Activated T-cell treated with anti-CD3 and anti-CD28 coated beads, Interleukin-2, amount 50 U/mL, for 24 hours (primary cell): ENCODE measurements at regions not wholly inside any gene's neighbourhood (a gene's known extent, or its start where the extent isn't known, plus 50 kb on each side); places are given as distances from the start of the nearest gene placed in this dataset.

ENCODE experiments used
- DNase-seq: peaks from one replicate; pipeline ENCODE4 v3.0.0-alpha.2; 2020
- H3K27ac Mint-ChIP-seq: 2 replicates; pipeline ENCODE4 v1.8.0; 2020; ENCODE audit warnings: mild to moderate bottlenecking, mixed read lengths
- H3K27me3 Mint-ChIP-seq: 2 replicates; pipeline ENCODE4 v1.8.0; 2020; ENCODE audit warnings: mixed read lengths
- H3K36me3 Mint-ChIP-seq: 2 replicates; pipeline ENCODE4 v1.8.0; 2020; ENCODE audit warnings: low read depth, mixed read lengths
- H3K4me1 Mint-ChIP-seq: 2 replicates; pipeline ENCODE4 v1.8.0; 2020; ENCODE audit warnings: low read depth, mixed read lengths
- H3K4me3 Mint-ChIP-seq: 2 replicates; pipeline ENCODE4 v1.8.0; 2020; ENCODE audit warnings: mild to moderate bottlenecking, moderate library complexity, mixed read lengths
- H3K9me3 Mint-ChIP-seq: 2 replicates; pipeline ENCODE4 v1.8.0; 2020; ENCODE audit warnings: mixed read lengths

DNA sequence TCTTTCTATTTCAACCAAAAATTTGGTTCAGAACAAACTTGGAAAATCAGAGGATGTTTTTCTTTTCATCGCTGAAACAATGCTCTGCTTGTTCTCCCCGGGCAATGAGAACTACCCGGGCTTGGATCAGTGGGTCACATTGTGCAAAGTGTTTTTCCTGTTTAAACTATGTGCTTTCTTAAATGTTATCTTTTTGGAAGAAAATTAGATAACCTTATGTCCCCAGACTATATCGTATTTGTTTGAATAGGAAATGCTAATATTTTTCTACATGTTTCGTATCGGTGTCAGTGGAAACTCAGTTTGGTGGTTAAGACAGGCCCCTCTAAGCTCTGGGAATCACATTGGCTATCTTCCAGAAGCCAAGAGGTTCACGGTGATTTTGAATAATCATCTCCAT lies 319.5 kb upstream of the NFE2L3 start:
- Mint-ChIP-seq H3K36me3 (no peaks in the 10 kb centered on the region), H3K27me3 (peaks cover 12% of the 10 kb centered on the region), H3K4me1 (no peaks in the 10 kb centered on the region), H3K27ac (no peak overlapping the region), H3K9me3 (no peaks in the 10 kb centered on the region), H3K4me3 (no peak overlapping the region)
- no peak for DNase-seq

- Mint-ChIP-seq H3K9me3 (no peaks in the 10 kb centered on the region), H3K4me1 (no peaks in the 10 kb centered on the region), H3K27ac (no peak overlapping the region), H3K36me3 (no peaks in the 10 kb centered on the region), H3K27me3 (peaks cover 13% of the 10 kb centered on the region), H3K4me3 (no peak overlapping the region)
- DNase-seq: no peak
These were observed 319.1 kb upstream of the NFE2L3 start for GRCh38 chr7:25832929-25833328.

DNA sequence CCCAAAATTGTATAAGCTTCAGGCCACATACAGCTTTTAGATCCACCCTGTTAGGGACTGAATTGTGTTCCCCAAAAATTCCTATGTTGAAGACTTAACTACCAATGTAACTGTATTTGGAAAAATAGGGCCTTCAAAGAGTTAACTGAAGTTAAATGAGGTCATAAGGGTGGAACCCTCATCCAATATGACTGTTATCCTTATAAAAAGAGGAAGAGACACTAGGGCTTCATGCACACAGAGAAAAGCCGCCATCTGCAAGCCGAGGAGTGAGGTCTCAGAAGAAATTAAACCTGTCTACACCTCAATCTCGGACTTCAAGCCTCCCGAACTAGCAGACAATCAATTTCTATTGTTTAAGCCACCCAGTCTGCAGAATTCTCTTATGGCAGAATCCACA lies 317.9 kb upstream of the NFE2L3 start:
- no peak for DNase-seq
- Mint-ChIP-seq H3K27me3 (peaks cover 24% of the 10 kb centered on the region), H3K9me3 (no peaks in the 10 kb centered on the region), H3K27ac (no peak overlapping the region), H3K4me1 (no peaks in the 10 kb centered on the region), H3K4me3 (no peak overlapping the region), H3K36me3 (no peaks in the 10 kb centered on the region)

DNA sequence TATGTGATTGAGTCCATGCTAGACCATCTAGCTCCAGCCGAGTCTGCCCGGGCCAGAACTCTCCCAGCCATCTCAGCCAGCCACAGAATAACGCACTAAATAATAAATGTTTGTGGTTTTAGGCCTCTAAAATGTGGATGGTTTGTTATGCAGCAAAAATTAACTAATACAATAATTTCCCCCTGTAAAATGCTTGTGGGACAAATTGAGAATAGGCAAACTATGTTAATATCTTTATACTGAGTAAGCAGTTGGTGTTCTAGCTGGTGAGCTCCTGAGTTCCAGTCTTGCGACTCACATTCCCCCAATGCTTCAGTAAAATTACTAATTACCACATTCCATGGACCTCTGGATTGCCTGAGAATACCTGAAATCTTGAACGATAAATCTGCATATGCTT lies 316.8 kb upstream of the NFE2L3 start:
- no peak for DNase-seq
- Mint-ChIP-seq H3K9me3 (no peaks in the 10 kb centered on the region), H3K27me3 (peaks cover 26% of the 10 kb centered on the region), H3K36me3 (no peaks in the 10 kb centered on the region), H3K4me3 (no peak overlapping the region), H3K27ac (no peak overlapping the region), H3K4me1 (no peaks in the 10 kb centered on the region)

DNA sequence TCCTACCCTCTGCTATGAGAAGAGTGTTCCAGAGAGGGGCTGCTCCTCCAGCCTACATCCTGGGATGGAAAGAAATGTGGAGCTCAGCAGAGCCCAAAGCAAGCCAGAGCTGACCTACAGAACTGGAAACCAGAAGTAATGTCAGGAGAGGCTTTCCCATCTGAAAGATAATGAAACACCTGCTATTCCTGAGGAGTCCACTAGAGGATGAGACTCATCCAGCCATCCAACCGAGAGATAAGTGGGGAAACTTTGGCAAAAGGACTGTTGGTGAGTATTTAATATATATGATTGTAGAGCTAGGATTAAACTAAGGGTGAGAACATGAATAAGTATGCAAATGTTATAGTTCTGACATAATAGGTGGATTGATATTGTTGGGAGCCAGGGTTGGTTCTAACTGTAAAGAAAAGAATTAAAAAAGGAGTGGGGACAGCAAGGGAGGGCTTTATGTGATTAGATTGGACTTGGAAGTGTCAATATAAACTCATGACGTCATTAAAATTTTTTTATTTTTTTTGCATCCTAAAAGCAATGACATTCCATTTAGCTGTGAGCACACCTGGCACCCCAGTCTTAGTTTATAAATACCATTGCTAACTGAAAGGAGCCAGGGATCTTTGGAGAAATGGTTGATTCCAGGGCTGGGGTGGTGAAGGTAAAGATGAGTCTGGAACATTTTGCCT lies 312.8 kb upstream of the NFE2L3 start:
- Mint-ChIP-seq H3K4me3 (no peak overlapping the region), H3K4me1 (no peaks in the 10 kb centered on the region), H3K9me3 (no peaks in the 10 kb centered on the region), H3K27me3 (peaks cover 29% of the 10 kb centered on the region), H3K27ac (no peak overlapping the region), H3K36me3 (no peaks in the 10 kb centered on the region)
- DNase-seq: no peak

DNA sequence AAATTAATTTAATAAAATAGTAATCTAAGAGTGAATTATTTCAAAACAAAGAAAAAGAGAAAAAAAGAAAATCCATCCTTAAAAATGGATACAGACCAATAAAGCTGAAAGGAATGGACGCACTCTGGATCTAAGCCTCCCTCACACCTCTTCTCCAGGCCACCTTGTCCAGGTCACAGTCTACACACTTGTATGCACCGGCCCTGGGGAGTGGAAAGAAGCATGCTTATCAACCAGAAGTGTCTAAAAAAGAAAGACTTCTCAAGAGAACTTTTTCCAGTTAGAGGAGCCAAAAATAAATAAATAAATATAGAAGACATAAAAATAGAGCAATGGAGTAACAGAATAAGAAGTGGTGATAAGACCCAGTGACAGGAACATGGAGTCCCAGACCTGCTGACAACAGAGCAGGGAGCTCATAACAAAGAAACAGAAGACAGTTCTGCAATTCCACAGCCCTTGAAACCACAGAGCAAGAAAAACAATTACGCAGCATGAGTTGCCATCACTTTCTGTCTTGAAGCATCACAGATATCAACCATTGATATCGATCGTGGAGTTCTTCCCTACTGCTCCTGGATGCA lies 311.7 kb upstream of the NFE2L3 start:
- Mint-ChIP-seq H3K4me3 (no peak overlapping the region), H3K27me3 (peaks cover 30% of the 10 kb centered on the region), H3K36me3 (no peaks in the 10 kb centered on the region), H3K27ac (no peak overlapping the region), H3K4me1 (no peaks in the 10 kb centered on the region), H3K9me3 (no peaks in the 10 kb centered on the region)
- DNase-seq: no peak

DNA sequence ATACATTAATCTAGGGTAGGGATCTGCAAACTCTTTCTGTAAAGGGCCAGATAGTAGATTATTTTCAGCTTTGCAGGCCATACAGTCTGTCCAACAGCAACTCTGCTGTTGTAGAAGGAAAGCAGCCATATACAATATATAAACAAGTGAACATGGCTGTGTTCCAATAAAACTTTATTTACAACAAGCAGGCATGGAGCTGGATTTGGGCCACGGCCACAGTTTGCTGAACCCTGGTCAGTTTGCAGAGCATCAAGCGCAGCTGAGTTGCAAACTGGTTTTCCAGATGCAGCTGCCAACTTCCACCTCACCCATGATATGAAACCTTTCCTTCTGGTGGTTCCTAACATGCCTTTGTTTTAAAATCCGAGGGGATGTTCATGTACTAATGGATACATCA lies 310.4 kb upstream of the NFE2L3 start:
- no peaks in the 10 kb centered on the region for H3K4me1 Mint-ChIP-seq
- no peaks in the 10 kb centered on the region for H3K36me3 Mint-ChIP-seq
- H3K4me3 Mint-ChIP-seq: no peak overlapping the region
- no peaks in the 10 kb centered on the region for H3K9me3 Mint-ChIP-seq
- DNase-seq: no peak
- no peak overlapping the region for H3K27ac Mint-ChIP-seq
- peaks cover 36% of the 10 kb centered on the region for H3K27me3 Mint-ChIP-seq

- no peak for DNase-seq
- no peak overlapping the region for H3K4me3 Mint-ChIP-seq
- no peaks in the 10 kb centered on the region for H3K9me3 Mint-ChIP-seq
- peaks cover 31% of the 10 kb centered on the region for H3K27me3 Mint-ChIP-seq
- no peaks in the 10 kb centered on the region for H3K36me3 Mint-ChIP-seq
- H3K4me1 Mint-ChIP-seq: no peaks in the 10 kb centered on the region
- H3K27ac Mint-ChIP-seq: no peak overlapping the region
These were observed 309.7 kb upstream of the NFE2L3 start for GRCh38 chr7:25842201-25842733.

- no peak overlapping the region for H3K4me3 Mint-ChIP-seq
- H3K27ac Mint-ChIP-seq: no peak overlapping the region
- DNase-seq: no peak
- no peaks in the 10 kb centered on the region for H3K9me3 Mint-ChIP-seq
- peaks cover 28% of the 10 kb centered on the region for H3K27me3 Mint-ChIP-seq
- H3K4me1 Mint-ChIP-seq: no peaks in the 10 kb centered on the region
- no peaks in the 10 kb centered on the region for H3K36me3 Mint-ChIP-seq
These were observed 308.5 kb upstream of the NFE2L3 start for GRCh38 chr7:25843467-25843866.

GRCh38 chr7:25844102-25844870 lies 307.7 kb upstream of the NFE2L3 start:
- Mint-ChIP-seq H3K27me3 (peaks cover 22% of the 10 kb centered on the region), H3K9me3 (no peaks in the 10 kb centered on the region), H3K4me1 (no peaks in the 10 kb centered on the region), H3K27ac (no peak overlapping the region), H3K4me3 (no peak overlapping the region), H3K36me3 (no peaks in the 10 kb centered on the region)
- no peak for DNase-seq

DNA sequence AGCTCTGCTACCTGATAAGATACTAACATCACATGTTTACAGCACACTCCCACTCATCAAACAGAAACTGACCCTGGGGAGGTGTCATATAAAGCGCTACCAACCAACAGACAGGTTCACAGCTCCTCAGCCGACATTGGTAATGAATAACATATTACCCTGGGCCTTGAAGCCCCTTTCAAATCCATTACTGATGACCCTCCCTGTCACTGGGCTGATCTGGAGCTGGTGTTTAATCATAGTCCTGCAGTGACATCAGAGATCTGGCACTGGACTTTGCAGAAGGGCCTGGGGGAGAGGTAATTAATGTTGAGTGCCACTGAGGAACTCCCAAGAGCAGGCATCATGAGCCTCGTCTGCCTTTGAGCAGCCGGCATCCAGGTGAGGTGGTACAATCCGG lies 306.5 kb upstream of the NFE2L3 start:
- Mint-ChIP-seq H3K4me1 (no peaks in the 10 kb centered on the region), H3K9me3 (no peaks in the 10 kb centered on the region), H3K27me3 (peaks cover 31% of the 10 kb centered on the region), H3K27ac (no peak overlapping the region), H3K36me3 (no peaks in the 10 kb centered on the region), H3K4me3 (no peak overlapping the region)
- no peak for DNase-seq

DNA sequence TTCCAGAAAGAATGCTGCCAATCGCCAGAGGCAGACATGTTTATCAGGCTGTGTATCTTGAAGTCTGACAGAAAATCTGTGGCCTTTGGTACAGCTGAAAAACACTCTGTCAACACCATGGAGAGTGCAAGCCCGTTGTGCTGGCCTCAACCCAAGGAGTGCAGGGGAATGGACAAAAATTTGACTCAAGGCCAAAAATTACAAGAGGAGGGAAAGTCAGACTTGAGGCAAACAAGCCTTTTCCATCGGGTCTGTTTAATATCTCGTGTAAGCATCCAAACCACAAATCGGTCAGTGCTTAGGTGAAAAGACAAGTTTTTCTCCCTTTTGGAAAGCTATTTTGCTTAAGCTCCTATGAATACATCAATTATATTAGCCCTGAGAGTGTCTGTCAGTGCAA lies 305.3 kb upstream of the NFE2L3 start:
- DNase-seq: no peak
- Mint-ChIP-seq H3K9me3 (no peaks in the 10 kb centered on the region), H3K4me1 (peaks cover 3% of the 10 kb centered on the region), H3K36me3 (no peaks in the 10 kb centered on the region), H3K4me3 (no peak overlapping the region), H3K27ac (no peak overlapping the region), H3K27me3 (peaks cover 43% of the 10 kb centered on the region)

GRCh38 chr7:25847336-25848070 lies 304.5 kb upstream of the NFE2L3 start:
- no peak for DNase-seq

GRCh38 chr7:25849500-25850184 lies 302.4 kb upstream of the NFE2L3 start:
- H3K9me3 Mint-ChIP-seq: no peaks in the 10 kb centered on the region
- no peaks in the 10 kb centered on the region for H3K36me3 Mint-ChIP-seq
- peaks cover 61% of the 10 kb centered on the region for H3K27me3 Mint-ChIP-seq
- H3K4me3 Mint-ChIP-seq: no peak overlapping the region
- peaks cover 20% of the 10 kb centered on the region for H3K4me1 Mint-ChIP-seq
- no peak overlapping the region for H3K27ac Mint-ChIP-seq
- DNase-seq: no peak

More at GRCh38 chr7:25847336-25848070, 304.5 kb upstream of the NFE2L3 start:
- no peak overlapping the region for H3K27ac Mint-ChIP-seq
- H3K4me1 Mint-ChIP-seq: peaks cover 6% of the 10 kb centered on the region
- no peaks in the 10 kb centered on the region for H3K9me3 Mint-ChIP-seq
- no peak overlapping the region for H3K4me3 Mint-ChIP-seq
- no peaks in the 10 kb centered on the region for H3K36me3 Mint-ChIP-seq
- peaks cover 47% of the 10 kb centered on the region for H3K27me3 Mint-ChIP-seq
